Eye (tissue), 1 donor: ENCODE measurements at regions not wholly inside any gene's neighbourhood (a gene's known extent, or its start where the extent isn't known, plus 50 kb on each side); places are given as distances from the start of the nearest gene placed in this dataset.

Experiments used
- DNase-seq: peaks from one replicate; pipeline ENCODE4 v3.0.0-alpha.2; 2015

DNA sequence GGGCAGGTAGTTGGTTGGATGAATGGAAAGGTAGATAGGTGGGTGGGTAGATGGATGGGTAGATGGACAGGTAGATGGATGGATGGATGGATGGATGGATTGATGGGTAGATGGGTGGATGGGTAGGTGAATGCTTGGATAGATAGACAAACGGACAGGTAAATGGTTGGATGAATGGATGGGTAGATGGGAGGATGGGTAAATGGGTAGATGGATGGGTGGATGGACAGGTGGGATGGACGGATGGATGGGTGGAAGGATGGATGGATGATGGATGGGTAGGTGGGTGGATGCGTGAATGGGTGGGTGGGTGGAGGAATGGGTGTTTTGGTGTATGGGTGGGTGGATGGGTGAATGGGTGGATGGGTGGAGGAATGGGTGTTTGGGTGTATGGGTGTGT is 50.1 kb upstream of the ASAP2 start:
- no peak for DNase-seq

DNA sequence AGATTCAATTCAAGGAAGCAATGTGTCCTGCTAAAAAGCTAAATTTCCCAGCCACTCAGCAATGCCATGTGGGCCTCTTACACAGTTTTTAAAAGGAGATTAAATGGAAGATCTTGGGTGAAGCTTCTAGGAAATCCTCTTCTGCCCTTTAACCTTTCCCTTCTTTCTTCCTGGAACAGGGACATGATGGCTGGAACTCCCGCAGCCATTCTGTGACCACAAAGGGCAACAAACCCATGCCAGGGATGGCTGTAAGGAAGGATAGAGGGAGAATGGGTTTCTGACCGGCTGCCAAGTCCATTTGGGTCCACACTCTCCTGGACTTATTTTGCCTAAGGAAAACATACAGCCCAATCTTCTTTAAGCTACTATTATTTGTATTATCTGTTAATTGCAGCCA is 52.6 kb upstream of the ASAP2 start:
- no peak for DNase-seq

DNA sequence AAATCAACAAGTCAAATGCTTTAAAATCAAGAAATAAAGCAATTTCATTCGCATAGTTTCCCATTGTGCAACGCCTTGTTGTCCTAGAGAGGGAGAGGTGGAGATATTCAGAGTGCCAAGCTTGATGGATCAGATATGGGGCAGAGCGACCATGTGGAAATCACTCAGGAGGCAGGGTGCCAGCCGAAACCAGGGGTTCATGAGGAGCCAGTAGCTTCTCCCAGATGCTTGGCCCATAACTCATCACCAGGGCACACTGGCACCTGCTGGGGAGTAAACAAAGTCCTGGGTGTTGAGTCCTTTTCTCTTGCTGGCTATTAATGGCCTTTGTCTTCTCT is 53.0 kb upstream of the ASAP2 start:
- peak; percentile 52 for DNase-seq

DNA sequence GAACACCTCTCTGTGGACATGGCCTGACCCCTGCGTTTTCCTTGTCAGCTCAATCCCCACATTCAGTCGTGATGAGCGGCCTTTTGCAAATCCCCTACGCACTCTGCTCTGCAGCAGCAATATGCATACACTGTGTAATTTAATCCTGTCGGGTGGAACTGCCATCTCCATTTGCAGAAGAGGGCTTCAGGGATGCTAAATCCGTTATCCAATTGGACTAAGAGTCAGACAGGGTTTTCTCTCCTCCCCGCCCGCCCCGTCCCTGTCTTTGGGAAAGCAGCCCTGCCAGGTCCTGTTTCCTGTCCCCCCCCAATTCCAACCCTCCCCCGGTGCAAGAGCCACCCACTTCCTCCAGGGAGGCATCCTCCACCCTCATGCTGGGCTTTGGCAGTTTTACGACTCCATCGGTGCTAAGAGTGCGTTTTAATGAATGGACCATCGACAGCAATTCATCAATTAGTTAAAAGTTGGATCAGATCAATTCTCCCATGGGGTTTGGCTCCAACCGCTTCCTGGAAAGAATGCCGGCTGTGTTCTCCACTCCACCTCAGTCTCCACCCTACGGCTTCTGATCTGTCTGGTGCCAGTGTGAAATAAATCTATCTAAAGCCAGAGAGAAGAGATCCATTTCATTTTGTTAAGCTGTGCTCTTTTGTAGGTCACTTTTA is 53.5 kb upstream of the ASAP2 start:
- DNase-seq: peak; percentile 84

DNA sequence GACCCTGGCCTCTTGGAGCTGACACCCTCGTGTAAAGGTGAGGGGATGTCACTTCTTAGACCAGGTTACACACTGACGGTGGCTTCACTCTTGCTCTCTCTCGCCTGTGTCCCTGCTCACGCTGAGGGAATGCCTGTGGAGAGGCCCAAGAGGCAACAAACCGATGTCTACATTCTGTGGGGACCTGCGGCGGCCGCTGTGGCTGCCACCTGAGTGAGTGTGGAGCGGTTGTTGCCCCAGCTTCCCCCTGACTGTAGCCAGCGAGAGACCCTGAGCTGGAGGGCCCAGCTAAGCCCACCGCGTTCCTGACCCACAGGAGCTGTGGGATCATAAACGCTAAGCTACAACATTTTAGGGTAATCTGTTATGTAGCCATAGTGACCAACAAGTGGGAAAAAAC is 55.7 kb upstream of the ASAP2 start:
- no peak for DNase-seq

DNA sequence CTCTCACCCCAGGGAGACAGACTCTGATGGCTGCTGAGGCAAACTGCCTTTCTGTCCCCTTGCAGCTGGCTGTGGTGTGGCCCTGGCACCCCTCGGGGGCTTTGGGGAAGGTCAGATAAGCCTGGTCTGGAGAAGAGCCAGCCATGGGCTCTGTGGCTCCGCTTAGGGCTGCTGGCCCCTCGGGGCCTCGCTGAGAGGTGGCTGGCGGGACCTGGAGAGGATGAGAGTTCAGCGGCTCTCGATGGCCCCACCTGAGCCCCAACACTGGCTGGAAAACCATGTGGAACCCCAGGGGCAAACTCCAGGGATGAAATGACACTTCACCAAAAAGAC is 56.1 kb upstream of the ASAP2 start:
- DNase-seq: no peak

DNA sequence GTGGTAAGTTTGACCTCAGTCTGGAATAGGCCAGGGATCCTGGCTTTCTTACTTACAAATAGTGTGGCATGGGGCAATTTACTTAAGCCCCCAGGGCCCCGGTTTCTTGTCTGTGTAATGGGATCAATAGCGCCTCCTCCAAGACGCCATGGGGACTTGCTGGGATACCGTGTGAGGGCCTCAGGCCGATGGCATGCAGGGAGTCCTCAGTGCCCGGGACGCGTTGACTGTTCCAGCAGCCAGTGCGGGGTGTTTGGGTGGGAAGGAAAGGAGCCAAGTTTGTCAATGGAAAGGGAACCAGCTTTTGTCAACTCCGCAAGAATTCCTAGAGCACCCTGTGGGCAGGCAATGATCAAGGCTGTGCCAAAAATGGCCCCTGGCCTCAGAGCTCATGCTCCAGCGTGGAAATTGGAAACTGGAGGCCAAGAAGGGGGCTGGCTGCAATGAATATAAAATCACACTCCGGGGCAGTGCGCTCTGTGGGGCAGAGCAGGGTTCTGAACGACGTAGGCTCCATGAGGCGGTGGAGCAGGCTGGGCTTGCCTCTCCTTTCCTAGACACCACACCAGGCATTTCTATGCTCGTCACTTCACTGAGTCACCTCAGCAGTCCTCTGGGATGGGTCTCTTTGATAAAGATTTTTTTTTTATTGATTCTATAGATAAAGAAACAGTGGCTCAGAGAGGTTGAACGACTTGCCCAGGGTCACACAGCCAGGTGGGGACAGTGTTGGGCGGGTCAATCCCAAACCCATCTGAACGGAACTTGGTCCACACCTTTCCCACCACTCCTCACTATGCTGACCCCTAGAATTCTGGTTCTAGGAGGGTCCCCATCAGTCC is 56.7 kb upstream of the ASAP2 start:
- DNase-seq: no peak

DNA sequence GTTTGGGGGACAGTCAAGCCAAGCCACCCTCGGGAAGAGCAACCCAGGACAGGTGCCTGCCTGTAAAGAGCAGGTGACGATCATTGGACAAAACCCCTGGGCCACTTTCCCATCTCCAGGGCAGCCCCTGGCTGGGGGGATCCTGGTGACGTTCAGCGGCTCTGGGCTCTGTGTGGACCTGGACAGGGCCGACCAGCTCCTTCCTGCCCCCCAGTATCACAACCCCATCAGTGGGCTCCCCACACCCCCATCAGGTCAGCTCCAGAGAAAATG is 57.3 kb upstream of the ASAP2 start:
- no peak for DNase-seq

DNA sequence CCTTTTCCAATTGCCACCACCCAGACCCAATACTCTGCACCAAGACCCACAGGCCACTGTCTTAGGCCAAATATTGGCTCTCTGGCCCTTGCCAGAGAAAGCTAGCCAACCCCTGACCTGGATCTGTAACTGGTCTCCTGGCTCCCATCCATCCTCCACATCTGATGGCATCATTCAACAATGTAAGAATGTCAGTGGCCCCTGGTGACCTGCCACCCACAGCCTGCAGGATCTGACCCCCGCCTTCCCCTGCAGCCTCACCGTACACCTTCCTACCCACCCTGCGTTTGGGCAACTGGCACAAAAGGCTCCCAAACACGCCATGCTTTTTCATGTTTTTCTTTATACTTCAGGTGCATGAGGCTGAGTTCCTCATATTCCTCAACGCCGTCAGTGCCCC is 60.0 kb upstream of the ASAP2 start:
- DNase-seq: no peak

DNA sequence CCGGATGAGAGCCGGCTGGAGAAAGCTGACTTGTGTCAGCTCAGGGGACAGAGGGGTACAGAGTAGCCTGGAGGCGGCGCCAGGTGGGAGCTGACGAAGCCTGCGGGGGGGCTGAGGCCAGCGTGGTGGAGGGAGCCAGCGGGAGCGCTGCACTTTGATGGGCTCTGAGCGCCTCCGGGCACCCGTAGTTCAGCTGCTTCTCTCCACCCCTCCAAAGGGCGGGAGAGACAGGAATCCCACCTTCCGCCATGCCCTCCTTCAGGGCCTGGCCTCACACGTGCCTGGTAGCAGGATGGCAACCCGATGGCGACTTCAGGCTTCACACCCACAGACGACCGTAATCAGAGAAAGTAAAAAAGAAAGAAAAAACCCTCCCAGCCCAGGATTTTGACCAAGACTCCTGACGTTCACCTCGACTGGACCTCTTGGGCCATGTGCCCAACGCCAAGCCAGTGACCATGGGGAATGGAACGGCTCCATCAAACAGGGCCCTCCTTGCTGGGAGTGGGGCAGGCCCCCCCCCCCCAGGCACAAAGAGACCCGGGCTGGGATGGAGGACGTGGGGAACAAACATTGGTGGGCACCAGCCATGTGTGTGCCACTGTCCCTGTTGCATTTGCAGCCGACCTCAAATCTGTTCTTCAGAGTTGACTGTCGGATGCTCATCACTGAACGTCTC is 60.7 kb upstream of the ASAP2 start:
- no peak for DNase-seq

DNA sequence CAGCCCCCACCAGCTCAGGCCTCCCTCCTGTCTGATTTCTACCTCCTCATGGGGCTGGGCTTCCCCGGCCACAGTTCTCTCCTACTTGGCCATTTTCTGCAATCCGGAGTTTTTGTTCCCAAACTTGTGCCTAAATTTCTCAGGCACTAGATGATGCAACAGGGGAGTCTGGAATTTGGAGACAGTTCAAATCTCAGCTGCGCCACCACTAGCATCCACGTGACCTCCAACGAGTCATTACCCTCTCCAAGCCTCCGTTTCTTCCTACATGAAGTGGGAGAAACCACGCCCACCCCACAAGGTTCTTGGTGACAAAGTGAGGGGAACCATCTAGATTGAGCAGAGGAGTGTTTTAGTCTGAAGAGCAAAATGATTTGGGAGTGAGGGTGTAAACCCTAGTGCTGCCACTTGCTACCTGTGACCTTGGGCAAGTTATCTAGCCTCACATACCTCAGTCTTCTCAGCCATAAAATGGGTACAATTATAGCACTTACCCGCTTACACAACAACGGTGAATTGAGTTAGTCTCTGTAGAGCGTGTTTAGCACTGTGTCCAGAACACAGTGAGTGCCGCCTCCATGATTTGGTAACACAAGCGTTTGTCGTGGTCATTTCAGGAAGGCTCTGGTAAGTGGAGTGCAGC is 61.4 kb upstream of the ASAP2 start:
- no peak for DNase-seq

DNA sequence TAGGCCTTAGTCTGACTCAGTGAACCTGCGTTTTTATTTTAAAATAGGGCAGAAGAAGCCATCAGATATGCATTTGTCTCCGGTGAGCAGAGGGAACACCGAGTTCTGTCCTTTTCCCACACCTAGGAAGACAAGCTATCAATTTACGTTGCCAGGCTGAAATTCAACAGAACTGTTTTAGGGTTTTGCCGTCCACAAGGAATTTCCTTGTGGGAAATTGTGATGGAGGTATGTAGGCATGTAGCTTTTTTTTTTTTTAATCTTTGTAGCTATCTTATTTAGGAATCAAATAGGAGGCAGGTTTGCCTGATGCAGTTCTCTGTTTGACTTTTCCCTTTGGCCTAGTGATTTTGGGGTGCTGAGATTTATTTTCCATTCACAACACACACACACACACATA is 62.0 kb upstream of the ASAP2 start:
- no peak for DNase-seq

DNA sequence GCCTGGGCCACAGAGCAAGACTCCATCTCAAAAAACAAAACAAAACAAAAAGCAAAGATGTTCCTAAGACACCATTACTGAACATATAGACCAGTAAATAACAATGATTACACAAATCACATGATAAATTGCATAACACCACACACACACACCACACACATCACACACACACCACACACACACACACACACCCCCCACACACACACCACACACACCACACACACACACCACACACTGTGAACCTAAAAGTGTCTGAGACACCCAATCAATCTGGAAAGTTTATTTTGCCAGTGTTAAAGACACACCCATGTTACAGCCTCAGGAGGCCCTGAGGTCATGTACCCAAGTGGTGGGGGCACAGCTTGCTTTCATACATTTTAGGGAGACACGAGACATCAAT is 62.6 kb upstream of the ASAP2 start:
- DNase-seq: no peak

DNA sequence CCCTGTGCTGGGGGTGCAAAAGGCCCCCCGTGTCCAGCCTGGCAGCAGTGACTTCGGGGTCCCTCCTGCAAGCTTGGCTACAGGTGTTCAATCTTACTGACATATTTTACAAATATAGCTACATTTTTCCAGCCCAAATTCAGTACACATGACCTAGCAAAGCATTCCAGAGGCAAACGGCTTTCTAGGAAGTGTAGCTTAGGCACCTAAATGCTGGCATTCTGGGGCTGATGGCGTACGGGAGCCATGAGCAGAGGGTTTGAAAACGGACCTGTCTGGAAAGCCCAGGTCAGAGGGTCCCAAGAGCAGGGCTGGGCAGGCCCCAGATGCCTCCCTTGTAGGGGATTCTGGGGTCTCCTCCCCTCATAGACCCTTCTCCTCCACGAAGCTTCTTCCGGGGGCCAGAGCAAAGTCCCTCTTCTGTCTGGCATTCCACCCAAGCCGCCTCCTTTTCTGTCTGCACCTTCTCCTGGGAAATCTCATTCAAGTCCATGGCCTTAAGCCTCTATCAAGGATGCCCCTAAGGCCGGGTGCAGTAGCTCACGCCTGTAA is 63.3 kb upstream of the ASAP2 start:
- no peak for DNase-seq

DNA sequence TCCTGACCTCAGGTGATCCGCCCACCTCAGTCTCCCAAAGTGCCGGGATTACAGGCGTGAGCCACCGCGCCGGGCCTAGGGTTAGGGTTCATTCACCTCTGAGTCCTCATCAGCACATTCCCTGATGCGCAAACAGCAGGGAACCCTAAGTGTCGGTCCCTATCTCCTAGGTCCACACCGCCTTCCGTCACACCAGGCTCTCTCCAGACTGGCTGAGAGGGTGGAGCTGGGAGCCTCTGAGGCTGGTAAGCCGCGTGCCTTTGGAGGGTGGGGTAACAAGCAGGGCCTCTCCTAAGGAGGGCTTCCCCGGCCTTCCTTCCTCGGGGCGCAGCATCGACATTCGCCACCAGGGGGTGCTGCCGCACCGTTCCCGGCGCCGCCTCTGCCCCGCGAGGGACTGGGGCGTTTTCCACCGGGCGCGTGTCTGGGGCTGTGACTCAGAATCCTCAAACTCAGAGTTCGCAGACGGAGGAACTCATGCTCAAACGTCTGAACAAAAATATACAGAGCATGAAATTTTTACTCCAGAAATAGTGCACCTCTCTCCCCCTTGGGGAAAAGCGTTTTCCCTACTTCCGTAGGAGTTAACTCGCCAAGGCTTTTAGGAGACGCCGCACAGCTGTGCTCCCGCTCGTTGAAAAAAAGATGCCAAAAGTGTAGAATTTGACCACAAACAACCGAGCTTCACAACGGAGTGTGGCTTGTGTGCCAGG is 63.9 kb upstream of the ASAP2 start:
- peak; percentile 93 for DNase-seq

DNA sequence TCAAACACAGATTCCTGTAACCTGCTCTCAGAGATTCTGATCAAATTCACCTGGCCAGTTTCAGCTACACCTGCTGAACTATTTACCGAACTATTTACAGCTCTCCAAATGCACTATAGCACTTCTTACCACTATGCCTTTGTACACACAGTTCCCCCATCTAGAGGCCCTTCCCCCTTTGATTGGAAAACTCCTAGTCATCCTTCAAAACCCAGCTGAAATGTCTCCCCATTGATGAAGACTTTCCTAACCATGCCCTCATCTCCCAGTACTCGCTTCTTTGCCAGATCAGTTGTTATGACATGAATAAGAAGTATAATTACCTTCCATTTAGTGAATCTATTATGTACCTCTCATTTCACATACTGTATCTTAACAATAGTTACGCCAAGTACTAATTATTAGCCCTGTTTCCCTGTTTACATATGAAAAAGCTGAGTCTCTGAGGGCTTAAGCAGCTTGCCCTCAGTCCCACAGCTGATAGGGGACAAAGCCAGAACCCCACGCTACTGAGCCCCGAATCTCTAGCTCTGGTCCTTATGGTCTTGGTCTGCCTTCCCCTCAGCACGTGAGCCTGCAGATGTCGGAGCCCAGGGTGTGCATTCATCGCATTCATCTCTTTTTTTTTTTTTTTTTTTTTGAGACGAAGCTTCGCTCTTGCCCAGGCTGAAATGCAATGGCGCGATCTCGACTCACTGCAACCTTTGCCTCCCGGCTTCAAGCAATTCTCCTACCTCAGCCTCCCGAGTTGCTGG is 64.7 kb upstream of the ASAP2 start:
- DNase-seq: no peak

DNA sequence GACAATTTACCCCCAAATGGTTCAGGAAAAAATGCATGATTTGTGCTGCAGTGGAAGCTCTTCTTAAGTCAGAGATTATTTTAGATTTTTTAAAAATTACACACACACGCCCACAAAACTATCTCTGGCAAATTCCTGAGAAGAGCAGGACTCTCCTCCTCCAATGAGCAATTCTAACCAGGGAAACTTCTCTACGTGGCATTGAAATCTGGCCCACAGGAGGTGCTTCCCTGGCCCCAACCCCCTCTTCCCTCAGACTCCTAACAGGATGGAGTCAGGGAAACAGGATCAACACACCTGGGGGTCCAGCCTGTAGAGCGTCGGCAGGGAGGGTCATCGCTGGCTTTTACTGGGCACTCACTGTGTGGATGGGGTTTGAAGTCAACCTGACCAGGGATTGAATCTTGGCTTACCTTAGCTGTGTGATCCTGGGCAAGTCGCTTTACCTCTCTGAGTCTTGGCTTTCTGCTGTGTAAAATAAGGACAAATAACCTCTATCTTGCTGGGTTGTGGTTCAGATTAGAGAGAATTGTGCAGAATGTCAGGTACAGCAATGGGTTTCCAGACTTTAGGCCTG is 65.4 kb upstream of the ASAP2 start:
- no peak for DNase-seq

DNA sequence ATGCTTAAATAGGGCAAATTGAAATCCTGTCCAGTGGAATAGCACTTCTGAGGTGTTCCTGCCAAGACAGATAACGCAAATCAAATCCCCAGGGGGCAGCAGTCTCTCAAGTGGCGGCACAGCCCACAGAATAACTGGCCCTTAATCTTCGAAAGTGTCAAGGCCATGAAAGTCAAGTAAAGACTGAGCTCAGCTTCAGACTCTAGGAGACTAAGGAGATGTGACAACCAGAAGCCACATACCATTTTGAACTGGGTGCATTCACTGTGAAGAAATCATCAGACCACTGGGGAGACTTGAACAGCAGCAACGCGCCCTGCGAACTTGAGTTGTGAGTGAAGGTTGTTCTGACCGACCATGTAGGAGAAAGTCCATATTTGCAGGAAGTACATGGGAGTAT is 66.0 kb upstream of the ASAP2 start:
- DNase-seq: peak; percentile 81

DNA sequence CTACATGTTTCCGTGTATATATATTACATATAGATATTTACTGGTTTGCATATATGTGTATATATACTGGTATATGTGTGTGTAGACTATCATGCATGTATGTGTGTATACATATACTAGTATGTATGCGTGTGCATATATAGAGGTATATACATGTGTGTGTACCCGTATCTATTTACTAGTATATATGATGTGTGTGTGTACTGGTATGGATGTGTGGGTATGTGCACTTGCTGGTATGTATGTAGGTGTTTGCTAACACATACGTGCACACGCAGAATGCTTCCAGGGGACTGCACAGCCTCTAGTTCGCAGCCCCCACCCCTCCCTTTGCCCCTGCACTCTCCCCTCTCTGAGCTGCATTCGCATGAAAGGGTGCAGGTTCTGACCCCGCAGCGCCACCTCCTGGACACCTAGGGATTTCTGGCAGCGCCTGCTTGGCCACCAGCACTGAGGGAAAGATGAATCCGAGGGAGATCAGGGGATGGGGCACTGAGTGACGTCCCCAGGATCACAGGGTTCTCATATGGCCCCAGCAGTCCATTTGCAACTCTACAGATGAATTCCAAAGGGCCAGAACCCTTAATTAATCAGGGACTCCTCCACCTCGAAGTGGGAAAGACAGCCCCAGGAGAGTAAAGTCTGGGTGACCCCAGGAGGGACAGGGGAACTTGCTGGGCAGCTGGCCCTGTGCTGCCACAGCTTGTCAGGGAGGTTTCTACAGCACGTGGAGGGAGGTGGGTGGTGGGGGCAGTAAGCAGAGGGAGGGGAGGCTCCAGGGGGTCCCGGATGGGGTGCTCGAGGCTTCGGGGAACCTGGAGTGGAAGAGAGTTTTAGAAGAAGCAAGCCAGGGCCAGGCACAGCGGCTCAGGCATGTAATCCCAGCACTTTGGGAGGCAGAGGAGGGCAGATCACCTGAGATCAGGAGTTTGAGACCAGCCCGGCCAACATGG is 66.8 kb upstream of the ASAP2 start:
- DNase-seq: peak; percentile 93

DNA sequence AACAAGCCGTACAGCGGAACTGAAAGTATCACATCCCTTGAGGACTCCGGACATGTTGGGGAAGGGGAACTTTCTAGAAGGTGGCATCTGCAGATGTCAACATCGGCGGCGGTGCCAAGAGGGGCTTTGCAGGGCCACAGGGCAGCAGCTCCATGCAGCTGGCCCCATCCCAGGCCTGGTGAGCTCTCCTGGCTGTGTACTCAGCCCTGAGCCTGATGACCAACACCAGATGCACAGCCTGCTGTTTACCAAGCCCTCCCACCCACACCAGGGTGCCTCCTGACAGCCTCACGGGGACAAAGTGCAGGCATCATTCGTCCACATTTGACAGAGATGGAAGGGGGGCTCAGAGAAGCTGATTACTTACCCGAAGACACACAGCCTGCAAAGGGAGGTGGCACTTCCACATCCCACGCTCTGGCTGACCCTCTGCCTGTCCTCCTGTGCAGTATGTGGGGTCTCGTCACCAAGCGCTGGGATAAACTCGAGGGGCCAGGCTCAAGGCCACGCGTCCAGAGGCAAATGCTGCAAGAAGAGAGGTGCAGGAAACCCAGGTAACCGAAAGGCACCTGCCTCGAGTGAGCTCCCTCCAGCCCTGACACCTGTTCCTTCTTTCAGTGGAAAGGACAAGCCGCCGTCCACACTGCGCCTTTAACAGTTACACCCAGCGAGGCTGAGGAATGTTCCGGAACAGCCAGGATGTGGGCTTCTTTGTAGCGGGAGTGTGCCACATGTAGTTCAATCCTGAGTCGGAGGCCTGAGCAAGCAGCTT is 69.0 kb upstream of the ASAP2 start:
- no peak for DNase-seq
